ENCODE measurements at regions not wholly inside any gene's neighbourhood (a gene's known extent, or its start where the extent isn't known, plus 50 kb on each side); places are given as distances from the start of the nearest gene placed in this dataset.

DNA sequence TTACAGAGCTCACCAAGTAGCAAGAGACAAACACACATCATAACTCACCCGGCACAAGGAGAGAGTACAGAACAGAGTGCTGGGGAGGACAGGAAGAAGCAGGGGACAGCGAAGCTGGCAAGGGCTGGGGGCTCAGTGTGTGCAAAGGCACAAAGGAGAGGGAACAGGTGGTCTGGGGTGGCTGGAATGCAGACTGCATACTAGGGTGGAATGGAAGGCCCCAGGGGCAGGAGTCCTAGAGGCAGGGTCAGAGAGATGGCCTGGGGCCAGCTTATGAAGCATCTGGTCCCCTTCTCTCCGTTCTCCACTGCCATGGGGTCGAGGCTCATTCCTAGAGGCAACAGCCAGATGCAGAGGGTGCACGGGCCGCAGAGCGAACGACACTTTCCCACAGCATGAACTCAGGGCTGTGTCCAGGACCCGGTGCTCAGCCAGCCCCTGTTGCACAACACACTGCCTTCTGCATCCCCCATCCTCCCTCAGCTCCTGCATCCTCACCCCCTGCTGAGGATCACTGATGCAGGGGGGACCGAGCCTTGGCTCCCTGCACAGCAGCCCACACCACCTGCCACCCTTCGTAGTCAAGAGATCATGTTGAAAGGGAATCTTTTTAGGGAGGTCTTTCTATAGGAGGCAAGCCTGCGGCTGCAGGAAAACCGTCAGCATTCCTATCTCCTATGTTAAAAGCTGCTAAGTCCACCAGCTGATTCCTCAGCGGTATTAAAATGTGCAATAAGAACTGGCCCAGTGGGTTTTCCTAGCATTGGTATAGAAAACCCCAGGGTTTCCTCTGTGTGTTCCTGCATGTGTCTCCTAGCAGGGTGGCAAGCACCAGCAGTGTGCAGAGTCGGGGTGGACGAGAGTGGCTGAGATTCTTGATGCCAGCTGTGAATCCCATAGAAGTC, 293.5 kb downstream of the UACA start:
- DNase-seq = no peak

DNA sequence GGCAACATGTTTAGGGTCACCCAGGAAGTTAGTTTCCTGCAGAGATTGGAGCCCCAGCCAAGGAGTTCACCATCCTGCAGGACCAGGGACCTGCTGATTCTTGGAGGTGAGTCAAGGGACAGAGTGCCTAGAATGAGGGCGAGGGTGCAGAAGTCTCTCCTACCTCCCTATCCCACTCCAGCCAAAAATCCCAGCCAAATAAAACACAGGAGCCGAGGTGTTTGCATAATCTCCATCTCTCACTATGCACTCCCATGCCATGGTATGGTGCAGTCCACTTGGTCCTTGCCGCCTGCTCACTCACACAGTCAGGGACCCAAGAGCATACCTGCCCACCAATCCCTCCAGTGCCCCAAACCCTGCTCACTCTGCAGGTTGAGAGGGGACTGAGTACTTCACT, 294.2 kb downstream of the UACA start:
- no peak for DNase-seq

DNA sequence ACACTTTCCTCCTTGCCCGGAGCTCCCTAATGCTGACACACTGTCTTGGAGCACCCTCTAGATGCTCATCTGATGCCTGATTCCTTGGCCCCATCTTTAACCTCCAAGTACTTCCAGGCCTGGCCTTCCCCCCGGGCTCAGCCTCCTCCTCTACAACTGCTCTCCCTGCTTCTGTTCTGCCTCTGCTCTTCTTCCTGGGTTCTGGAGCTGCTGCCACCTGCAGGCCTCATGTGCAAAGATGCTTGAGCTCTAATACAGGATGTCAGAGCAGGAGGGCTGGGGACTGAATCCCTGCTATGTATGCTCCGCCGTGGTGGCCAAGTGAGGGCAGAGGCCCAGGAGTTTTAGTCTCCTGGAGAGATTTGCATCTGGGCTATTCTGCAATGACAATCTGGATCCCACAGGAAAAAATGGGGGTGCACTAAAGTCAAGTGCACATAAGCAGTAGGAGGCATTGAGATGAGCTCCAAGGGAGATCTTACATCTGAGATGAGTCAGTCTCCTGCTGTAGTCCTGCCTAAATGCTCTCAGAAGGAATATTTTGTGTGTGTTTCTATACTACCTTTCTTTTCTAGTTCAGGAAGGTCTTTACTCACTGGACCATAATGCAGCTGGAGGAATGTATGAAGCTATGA, 296.3 kb downstream of the UACA start:
- peak; percentile 34 to 45 for DNase-seq

DNA sequence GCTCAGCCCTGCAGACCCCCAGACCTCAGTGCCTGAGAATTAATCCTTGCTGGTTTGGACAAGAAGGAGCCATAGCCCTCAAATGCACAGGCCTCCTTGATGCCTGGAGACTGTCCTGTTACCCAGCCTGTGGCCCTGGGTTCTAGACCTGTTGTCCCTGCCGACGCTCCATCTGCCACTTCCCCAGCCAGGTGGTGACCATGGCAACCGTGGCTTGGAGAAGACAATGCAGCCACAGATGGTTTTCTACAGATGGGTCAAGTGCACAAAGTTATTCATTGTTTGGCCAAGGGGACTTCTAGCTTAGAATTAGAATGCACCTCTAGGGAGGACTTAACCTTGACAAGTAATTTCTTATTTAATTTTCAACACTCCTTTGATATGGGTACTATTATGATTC, 297.1 kb downstream of the UACA start:
- DNase-seq = no peak

DNA sequence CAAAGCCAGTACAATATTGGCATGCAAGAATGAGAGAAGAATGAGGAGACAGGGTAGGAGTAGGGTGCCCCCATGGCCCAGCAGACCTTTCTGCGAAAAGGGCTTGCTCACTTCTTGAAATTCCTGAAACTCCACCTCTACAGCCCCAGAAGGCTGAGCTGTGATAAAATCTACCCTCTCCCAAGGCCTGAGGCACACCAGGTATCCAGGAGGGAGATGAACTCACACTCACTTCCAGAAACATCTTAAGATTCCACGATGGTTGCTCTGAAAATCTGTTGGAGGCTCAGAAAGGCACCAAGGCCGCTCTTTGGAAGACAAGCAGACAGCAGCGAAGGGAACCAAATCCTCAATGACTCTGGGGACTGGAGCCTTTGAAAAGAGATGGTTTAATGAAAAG, 297.5 kb downstream of the UACA start:
- DNase-seq = no peak

DNA sequence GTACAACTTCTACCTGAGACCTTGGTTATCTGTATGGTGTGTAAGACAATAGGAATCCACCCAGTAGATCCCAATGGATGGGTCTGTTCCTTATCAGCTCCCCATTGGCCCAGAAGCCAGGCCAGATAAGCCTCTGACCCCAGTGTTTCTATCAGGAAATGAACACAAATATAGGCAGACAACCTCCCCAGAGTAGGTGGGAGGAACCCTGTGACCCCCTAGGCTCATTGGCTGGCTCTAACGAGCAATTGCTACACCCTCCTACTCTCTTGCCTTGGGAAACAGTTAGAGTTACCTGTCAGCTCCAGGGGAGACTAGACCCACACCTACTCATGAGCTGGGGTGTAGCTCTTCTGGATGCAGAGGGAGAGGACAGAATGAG, 299.9 kb downstream of the UACA start:
- DNase-seq = no peak

DNA sequence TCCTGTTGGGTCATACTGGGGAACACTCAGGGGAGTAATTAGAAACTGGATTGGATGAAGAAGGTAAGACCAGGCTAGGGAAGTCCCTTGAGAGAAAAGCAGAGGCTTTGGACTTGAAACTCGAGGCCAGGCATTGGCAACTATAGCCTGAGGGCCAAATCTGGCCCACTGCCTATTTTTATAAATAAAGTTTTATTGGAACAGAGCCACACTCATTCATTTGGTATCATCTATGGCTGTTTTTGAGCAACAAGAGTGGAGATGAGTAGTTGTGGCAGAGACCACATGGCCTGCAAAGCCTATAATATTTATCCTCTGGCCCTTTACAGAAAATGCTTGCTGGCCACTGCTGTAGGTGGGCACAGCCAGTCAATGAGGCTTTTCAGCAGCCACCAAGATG, 301.4 kb downstream of the UACA start:
- DNase-seq = no peak

DNA sequence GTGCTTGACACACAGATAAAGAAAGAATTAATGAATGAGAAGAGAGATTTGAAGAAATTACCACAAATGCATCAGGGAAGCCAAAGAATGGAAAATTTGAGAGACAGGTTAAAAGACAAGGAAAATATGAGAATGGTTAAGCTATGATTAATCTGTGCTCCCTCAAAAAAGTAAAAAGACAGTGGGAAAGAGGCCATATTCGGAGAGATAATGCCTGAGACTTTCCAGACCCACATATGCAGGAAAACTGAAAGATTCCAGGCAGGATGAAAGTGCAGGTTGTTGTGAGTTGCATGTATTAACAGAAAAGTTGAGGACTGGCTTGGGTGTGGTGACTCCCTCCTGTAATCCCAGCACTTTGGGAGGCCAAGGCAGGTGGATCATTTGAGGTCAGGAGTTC, 302.3 kb downstream of the UACA start:
- no peak for DNase-seq

DNA sequence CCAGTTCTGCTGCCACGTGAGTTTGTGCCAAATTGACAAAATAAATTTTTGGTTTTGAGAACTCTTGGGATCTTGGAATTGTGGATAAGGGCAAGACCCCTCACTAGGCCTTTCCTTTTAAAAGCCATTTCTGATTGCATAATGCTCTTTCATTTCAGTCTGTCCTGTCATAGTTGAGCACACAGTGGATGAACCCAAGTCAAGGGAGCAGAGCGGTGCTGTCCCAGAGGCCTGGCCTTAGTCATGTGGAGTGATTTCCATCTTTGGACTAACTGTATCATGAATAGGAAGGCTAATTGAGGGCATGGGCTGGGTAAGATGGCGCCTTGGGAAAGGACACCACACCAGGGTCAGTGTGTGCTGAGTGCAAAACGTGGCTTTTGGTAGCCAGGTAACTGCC, 304.0 kb downstream of the UACA start:
- DNase-seq = no peak

DNA sequence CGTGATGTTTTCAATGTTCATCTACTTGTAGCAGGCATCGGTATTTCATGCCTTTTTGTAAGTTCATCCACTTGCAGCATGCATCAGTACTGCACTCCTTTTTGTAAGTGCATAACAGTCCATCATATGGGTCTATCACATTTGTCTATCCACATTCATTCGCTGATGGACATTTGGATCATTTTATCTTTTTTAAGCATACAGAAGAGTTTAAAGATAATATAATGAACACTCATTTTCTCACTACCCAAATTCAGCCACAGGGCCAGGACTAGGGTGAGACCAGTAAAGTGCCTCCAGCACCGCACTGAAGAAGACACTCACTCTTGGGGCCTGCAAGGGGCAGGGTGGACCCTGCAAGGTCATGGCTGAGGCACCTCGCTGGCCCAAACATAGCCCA, 309.6 kb downstream of the UACA start:
- DNase-seq = no peak

DNA sequence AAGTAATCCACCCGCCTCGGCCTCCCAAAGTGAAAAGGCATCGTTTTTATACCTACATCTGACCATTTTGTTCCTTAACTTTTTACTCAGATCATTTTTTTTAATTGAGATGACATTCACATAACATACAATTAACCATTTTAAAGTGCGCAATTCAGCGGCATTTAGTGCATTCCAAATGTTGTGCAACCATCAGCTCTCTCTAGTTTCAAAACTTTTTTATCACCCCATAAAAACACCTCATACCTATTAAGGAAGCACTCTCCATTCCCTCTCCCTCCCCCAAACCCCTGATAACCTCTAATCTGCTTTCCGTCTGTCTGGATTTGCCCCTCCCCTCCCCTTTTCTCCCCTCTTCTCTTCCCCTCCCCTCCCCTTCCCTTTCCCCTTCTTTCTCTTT, 310.1 kb downstream of the UACA start:
- no peak for DNase-seq

DNA sequence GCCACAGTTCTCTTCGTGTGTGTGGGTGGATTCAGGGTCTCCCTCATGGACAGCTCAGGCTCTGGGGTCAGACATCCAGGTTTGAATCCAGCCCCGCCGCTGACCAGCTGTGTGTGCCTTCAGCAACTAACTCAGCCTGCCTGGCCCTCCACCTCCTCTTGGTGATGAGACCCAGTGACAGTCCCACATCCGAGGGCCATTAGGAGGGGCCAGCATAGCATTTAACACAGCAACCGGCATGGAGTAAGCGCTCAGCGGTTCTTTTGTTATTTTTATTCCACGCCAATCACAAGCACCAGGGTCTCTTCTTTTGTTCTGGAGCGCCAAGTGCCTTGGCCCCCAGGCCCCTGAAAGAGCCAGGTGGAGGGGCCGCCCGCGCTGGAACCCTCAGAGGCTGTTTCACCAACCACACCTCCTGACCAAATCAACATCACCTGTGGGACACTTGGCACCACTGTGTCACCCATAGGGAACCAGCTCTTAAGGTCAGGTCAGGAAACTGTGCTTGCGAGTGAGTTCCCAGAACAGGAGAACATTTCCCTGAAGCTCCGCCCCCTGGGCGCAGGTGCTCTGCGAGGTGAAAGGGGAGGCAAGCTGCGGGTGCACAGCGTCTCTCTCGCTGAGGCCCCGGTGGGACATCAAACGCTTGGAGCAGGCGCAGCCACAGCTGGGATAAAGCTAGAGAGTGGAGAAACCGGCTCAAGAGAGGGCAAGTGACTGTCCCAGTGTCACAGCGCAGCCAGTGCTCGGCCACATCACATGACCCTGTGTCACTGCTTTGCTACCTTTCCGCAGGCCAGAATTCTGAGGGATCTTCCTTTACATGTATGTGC, 311.3 kb downstream of the UACA start:
- DNase-seq = peak; percentile 34 to 66

DNA sequence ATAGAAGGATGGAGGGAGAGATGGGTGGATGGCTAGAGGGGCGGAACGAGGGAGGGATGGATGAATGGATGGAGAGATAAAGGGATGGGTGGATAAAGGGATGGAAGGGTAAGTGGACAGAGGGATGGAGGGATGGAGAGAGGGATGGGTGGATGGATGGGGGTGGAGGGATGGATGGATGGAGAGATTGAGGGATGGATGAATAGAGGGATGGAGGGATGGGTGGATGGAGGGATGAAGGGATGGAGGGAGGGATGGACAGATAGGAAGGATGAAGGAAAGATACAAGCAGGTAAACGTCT, 313.3 kb downstream of the UACA start:
- no peak for DNase-seq

DNA sequence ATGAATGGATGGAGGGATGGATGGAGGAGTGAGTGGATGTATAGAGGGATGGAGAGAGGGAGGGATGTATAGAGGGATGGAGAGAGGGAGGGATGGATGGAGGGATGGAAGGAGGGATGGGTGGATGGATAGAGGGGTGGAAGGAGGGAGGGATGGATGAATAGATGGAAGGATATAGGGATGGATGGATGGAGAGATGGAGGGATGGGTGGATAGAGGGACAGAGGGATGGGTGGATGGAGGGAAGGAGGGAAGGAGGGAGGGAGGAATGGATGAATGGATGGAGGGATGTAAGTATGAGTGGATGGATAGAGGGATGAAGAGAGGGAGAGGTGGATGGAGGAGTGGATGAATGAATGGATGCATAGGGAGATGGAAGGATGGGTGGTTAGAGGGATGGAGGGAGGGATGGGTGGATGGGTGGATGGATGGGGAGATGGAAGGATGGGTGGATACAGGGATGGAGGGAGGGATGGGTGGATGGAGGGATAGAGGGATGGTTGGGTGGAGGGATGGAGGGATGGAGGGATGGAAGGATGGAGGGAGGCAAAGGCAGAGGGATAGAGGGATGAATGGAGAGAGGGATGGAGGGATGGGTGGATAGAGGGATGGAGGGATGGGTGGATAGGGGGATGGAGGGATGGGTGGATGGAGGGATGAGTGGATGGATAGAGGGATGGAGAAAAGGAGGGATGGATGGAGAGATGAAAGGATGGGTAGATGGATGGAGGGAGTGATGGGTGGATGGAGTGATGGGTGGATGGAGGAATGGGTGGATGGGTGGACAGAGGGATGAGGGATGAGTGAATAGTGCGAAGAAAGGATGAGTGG, 313.8 kb downstream of the UACA start:
- DNase-seq = no peak

DNA sequence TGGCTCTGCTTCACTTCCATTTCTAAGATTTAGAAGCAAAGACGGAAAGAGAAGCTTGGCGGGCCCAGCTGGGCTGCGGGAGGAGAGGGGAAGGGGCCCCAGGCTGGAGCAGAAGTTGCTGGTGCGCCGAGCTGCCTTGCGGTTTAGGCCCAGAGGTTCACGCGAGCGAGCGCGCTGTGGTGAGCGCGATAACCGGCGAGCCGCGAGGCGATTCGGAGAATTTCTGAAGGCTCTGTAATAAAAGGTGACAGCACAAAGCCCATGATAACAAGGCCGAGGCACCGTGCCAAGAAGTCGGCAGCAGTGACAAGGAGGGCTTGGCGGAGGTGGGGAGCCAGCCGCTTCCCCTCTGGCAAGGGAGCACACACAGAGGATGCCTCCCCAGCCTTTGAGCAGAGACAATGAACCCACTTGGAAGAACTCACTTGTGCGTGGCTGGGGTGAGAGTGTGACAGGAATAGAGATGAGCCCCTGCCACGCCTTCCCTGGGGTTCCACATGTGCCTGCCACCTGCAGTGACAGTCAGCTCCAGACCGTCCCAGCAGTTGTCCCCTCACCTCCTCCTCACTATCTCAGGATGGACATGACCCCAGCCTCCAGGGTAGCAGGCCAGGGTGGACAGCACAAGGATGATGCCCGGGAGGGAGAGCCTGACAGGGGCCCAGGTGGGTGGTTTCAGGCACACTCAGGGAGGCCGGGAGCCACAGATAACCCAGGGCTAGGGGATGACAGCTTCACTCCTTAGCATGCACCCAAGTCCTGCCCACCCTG, 315.2 kb downstream of the UACA start:
- DNase-seq = peak; percentile 21 to 37

DNA sequence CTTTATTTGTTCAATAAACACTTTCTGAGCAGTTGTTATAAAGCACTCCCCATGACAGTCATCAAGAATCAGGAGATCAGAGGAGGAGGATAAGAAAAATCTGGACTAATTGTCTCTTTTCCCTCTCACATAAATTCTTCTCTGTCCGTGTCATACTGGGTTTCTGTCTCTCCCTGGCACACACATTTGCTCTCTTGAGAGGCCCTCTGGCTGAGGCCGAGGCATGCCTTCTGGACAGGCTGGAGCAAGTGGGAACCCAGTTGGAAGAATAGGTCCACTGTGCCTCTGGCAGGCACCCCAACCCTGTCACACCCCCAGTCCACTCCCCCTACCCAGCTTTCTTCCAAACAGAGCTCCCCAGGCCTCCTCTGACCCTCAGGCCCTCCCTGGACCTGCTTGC, 315.8 kb downstream of the UACA start:
- DNase-seq = no peak

DNA sequence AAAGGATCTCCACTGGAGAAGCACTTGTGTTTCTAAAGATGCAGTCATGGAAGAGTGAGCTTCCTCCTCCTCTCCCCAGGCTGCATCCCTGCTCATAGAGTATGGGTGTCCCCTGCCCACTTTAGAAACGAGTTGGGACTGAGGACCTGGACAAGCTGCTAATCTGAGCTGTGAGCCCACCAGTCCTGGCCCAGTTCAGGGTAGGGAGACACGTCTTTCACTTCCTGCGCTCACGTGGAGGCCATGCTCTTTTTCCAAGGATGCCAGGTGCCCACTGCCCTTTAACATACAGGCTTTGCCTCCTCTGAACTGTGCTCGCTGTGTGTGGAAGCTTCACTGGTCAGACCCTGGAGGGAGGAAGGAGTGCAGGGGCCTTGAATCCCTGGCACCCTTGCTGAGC, 316.3 kb downstream of the UACA start:
- no peak for DNase-seq

DNA sequence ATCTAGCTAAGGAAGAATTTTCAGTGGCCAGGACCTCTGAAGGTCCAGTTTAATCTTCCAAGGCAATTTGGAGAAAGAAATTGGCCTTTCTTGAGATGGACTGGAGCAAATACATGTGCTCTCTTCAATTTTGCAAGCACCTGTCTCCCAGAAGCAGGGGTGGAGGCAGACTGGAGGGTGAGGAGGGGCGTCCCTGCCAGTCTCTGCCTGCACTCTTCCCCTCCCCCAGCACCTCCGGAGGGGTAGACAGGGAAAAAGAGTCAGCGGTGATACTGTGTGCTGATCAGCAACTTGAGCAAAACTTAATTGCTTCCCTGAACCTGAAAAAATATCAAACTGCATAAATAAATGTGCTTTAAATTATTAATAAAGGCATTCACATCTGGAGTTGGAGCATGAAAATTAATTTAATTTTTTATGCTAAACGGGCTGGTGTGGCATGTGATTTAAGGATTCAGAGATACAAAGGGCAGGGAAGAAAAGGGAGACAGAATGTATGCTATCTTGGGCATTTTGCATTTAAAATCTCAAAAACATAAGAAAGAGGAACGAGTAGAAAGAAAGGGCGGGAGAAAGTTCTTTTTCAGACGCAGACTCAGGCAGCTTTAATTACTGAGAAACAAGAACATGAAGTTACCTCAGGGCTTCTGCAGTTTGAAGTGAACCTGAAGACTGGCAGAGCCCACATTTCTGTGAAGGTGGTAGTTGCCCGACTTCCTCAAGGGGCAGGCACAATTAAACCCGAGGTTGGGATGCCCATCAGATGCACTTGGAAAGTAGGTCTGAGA, 319.7 kb downstream of the UACA start:
- DNase-seq = no peak

DNA sequence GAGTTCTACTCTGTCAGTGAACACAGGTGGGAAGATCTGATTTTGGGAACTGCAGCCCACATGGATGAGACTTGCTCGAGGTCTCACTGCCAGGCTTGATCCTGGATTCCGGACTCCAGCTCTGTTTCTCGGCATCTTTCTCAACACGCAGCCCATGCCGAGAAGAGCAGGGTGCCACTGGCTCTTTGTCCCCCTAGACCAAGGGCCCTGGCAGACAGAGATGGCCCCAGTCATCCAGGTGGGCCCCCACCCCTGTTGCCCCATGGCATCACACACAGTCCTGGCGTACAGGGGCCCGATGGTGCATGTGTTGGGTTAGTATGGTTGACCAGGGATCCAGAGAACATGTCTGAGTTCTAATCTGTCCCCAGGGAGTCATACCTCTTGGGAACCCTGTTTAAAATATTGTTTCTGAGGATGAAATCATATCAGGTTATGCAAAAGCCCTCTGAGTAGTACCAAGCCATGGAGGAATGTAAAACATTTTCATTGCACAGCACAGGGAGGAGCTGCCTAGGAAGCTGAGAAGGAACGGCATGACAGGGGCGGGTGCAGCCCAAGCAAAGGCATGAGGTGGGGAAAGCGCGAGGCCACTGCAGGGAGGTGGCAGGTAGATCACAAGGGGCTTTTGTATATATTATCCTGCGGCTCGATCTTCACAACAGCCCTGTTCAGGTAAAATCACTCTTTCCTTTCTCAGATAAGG, 320.6 kb downstream of the UACA start:
- DNase-seq = no peak

DNA sequence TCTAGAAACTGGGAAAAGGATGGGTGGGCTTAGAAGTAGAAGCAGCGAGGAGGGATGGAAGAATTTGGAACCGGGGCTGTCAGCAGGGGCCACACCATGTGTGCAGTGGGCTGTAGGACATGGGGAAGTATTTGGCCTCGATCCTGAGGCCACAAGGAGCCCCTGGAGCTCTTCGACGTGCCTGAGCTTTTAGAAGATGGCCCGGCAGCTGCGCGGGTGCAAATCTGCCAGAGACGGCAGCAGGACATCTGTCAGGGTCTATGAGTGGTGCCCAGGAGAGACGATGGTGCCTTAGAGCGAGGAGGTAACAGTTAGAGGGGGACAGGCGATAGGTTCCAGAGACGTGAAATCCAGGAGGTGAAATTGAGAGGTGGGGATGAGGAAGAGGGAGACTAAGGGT, 321.1 kb downstream of the UACA start:
- no peak for DNase-seq

All from stimulated activated CD4-positive, alpha-beta T cell treated with anti-CD3 and anti-CD28 coated beads, Interleukin-4, amount 100 ng/mL, for 4 hours (primary cell).